GM18907 (cell line): ENCODE measurements at regions not wholly inside any gene's neighbourhood (a gene's known extent, or its start where the extent isn't known, plus 50 kb on each side); places are given as distances from the start of the nearest gene placed in this dataset.

Source experiments
- ATAC-seq: cut with Tn5 transposase; IDR thresholded peaks from one replicate; pipeline ENCODE4 v1.9.1; 2021; ENCODE audit warnings: mild to moderate bottlenecking, moderate library complexity; ENCODE audit not compliant: unreplicated experiment

DNA sequence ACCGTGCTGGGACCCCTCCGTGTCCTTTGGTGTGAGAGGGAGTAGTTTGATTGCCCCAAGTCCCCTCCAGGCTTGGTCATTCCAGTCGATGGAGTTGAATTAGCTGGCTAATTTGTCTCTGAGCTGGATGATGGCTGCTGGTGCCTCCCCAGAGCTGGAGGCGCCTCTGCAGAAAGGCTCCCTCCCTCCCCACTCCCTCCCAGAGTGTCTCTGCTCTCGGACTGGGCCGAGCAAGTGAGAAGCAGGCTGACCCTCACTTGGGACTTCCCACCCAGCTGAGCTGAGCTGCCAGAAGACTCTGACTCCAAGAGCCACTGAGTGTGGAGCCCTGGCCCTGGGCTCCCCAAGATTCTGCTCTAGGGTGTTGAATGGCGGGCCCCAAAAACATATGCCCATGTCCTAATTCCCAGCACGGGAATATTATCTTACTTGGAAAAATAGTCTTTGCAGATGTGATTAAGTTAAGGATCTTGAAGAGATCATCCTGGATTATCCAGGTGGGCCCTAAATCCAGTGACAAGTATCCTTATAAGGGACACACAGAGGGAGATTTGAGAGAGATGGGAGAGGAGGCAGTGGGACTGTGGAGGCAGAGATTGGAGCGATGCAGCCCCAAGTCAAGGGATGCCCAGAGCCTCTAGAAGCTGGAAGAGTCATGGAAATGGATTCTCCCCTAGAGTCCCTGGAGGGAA is 60.7 kb upstream of the TLE3 start:
- ATAC-seq = no peak

DNA sequence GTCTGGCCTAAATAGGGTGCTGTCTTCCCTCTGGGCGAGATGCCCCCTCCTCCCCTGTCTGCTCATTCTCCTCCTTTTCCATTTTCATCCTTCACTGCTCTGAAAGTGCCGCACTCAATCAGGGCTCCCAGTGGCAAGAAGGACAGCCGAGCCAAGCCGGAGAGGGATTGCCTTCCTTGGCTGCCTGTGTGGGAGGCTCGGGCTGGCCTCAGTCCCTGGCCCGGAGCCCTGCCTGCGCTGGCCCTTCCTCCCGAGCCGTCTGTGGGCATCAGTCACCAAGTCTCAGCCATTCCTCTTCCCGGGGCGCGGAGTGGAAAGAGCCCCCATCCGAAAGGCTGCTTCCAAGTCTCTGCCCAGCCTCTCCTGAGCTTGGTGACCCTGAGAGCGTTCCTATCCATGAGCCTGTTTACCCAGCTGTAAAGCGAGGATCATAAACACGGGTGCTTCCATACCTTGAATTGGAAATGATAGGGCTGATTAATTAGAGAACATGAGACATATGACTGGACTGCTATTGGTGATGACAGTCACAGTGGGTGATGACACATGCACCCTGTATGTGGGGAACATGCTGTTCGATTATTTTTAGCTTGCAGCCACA is 59.1 kb upstream of the TLE3 start:
- ATAC-seq = no peak

DNA sequence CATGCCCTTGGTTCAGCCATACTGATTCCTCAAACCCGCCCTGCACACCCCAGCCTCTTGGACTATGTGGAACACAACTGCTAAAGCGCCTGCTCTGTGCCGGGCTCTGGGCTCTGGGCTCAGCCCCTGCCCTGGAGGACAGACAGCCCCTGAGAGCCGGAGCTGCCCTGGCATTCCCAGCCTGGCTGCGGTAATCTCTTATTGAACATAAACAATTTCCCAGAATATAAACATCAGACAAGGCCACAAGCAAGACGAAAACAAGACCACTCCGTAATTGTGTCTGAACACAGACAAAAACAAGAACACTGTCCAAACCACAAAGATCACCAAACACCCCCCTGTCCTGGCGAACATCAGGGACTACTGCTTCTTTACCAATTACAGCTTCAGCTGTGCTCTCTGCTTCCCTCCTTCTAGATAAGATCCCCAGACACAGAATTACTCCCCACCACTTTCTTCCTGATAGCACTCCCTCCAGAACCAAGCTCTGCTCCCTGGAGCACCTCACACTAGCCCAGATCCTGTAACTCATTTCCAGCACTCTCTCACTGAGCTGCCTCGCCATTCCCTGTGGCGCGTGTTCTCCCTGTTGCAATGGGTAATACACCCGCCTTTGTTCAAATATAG is 57.1 kb upstream of the TLE3 start:
- ATAC-seq = no peak

DNA sequence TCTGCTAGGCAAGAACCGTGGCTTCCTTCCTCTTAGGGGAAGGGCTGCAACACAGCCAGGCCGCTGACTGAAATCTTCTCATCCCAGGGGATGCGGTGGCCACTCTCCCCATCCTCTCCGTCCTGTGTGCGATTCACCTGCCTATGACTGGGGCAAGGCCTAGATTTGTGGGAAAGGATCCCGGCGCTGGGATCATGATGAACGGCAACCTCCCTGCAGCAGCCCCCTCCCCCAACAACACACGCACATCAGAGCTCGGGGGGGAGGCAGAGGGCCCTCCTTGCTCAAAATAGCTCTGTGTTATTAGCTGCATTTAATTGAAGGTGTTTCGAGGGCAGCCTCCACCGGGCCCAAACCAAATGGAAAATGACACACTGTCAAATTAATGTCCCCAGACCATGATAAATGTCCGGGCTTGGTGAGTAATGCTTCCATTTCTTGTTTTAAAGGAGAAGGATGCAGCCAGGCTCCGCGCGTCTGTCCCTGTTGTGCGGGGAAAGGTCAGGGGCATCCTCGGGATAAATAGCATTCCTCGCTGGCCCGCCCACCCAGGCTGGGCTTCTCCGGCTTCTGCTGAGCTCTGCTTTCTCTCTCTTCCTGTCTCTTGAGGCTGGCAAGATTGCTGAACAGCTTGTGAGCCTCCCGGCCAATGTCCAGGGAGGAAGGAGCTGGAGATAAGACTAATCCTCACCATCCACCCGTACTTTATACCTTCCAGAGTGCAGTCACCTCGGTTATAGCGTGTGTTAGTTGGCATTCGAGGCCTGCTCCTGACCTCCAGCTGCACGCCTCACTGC is 56.4 kb upstream of the TLE3 start:
- ATAC-seq = no peak

DNA sequence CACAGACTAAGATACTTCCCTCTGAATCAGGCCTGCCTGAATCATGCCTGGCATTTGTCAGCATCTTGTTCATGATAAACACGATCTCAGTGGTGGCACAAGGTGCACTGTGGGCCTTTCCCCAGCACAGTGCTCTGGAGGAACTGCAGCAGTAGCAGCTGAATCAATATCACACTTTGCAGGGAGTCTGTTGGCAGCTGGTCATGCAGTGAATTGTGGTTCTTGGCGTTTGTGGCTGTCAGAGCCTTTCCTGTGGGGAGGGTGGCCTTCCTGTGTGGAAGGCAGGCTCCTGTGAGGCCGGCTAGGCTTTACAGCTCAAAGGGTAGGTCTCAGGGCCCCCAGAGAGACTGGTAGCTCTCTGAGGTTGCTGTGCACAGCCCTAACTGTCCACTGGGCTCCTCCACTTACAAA is 54.4 kb upstream of the TLE3 start:
- no peak for ATAC-seq

DNA sequence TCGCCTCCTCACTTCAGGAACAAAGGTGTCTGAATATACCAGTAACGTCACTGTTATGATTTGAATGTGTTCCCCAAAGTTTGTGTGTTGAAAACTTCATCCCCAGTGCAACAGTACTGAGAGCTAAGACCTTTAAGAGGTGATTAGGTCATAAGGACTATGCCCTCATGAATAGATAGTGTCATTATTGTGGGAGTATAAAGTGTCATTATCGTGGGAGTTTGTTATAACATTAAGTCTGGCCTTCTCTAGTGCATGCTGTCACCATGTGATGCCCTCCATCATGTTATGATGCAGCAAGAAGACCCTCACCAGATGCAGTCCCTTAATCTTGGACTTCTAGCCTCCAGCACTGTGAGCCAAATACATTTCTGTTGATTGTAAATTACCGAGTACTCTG is 53.7 kb upstream of the TLE3 start:
- ATAC-seq = no peak

DNA sequence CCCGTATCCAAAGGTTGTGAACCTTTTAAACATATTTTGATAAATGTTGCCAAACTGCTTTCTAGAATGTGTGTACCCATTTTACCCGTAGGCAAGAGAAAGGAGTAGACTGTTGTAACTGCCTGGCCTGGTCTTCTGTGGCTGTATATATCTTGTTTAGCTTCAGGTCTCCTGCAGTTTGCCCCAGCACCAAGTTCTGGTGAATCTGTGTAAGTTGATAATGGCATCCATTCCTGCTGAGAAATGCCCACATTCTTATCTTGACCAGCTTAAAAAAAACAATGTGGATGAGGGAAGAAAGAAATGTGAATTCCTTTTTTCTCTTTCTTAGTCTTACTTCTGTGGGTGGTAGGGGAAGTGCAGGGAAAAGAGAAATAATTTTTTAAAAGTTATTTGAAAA is 53.3 kb upstream of the TLE3 start:
- ATAC-seq = no peak

DNA sequence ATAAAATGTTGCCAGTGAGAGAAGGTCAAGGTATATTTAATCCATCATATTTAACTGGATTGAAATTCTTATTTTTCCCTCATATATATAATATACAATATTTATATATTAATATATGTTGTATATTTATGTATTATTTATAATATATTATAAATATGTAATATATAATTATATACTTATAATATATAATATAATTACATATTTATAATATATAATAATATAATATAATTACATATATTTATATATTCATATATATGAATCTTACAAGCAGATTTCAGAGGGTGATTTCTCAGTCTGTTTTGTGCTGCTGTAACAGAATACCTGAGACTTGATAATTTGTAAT is 52.7 kb upstream of the TLE3 start:
- ATAC-seq = no peak

DNA sequence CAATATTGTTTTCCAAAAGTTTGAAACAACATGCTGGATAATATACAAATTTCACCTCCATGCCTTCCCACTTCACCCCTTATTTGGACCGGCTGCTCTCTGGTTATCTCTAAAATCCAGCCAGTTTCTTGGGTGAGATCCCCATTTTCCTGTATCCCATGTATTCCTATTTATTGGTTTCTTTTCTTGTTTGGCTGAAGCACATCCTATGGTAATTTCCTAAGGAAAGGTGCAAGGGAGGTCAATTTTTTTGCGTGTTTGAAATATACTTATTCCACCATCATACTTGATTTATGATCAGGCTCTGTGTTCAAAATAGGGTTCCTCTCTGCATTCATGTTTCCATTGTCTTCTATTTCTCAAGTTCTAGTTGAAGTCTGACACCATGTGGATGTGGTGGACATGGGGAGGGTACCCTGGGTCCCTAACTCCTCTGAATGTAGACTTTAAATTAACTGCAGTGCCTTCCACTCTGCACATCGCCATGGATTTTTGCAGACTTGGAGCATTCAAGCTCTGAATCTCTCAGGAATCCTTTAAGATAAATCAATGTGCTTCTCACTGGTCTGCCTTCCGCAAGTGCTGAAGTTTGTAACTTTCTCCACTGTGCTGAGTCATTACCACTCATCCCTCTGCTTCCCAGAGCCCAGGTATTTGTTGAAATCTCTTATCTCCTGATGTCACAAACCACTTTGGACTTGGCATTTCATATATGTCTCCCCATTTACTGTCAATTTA is 52.1 kb upstream of the TLE3 start:
- ATAC-seq = no peak

DNA sequence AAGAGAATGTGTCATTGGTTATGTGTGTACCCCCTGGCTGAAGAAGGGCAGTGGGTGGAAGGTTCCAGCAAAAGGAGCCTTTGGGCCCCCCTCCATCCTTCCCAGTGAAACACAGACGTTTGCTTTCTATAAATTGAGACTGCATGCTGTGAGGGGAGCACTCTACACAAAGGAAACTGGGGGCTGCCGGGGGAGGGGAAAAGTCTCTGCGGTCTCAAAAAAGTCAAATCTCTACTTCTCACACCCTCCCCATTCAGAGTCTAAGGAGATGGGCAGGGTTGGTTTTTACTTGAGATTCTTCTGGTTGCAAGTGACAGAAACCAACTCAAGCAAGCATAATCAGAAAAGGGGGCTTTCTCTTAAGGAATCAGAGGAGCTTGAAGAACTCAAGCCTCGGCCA is 50.1 kb upstream of the TLE3 start:
- ATAC-seq = no peak
